ENCODE measurements at regions not wholly inside any gene's neighbourhood (a gene's known extent, or its start where the extent isn't known, plus 50 kb on each side); places are given as distances from the start of the nearest gene placed in this dataset.

DNA sequence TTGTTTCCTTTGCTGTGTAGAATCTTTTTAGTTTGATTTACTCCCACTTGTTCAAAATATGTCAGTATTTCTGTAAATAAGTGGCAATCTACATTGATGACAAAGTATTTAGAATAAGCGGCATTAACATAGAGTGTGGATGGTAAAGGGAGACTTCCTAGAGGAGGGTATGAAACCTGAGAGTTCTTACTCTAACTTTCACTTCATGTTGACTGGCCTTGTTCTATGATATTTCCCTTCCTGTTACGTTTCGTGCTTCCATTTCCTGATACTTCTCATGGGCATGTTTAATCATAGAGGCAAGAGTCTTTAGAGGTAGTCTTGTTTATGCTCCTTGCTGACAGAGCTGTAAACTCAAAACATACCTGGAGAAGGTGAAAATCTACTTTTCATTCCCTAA, 408.9 kb downstream of the GLUD2 start:
- no peak overlapping the region for H3K4me3 Mint-ChIP-seq
- H3K27ac Mint-ChIP-seq: no peak overlapping the region
- H3K27me3 Mint-ChIP-seq (ENCODE audit: low read depth): no peaks in the 10 kb centered on the region
- DNase-seq (ENCODE audit: low spot score in 2 of 2, unreplicated experiment in 2 of 2): no peak
- peaks cover 30% of the 10 kb centered on the region for H3K9me3 Mint-ChIP-seq
- TF ChIP-seq CTCF (IDR thresholded peaks at IDR 0.05; ENCODE audit: unreplicated experiment): no peak
- H3K36me3 Mint-ChIP-seq: no peaks in the 10 kb centered on the region
- no peaks in the 10 kb centered on the region for H3K4me1 Mint-ChIP-seq

DNA sequence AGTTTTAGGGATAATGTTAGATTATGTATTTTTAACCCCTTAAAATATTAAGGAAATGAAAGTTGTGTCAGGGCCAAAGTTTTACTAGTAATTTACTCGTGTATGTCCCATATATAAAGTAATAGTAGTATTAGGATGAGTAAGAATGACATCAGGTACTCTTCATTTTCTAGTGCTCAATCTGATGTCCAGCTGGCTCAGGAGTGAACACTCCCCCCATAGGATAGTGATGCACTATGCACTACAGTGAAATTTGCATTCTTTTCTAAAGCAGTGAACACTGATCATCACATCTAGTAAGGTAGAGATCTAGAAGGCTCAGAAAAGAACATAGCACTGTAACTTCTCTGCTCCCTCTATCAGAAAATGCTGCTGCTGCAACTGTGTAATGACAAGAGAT, 409.7 kb downstream of the GLUD2 start:
- DNase-seq (ENCODE audit: low spot score in 2 of 2, unreplicated experiment in 2 of 2): no peak
- Mint-ChIP-seq H3K27ac (no peak overlapping the region), H3K27me3 (ENCODE audit: low read depth) (no peaks in the 10 kb centered on the region), H3K36me3 (no peaks in the 10 kb centered on the region), H3K9me3 (peaks cover 37% of the 10 kb centered on the region), H3K4me1 (no peaks in the 10 kb centered on the region), H3K4me3 (no peak overlapping the region)
- no peak for TF ChIP-seq CTCF (IDR thresholded peaks at IDR 0.05; ENCODE audit: unreplicated experiment)

DNA sequence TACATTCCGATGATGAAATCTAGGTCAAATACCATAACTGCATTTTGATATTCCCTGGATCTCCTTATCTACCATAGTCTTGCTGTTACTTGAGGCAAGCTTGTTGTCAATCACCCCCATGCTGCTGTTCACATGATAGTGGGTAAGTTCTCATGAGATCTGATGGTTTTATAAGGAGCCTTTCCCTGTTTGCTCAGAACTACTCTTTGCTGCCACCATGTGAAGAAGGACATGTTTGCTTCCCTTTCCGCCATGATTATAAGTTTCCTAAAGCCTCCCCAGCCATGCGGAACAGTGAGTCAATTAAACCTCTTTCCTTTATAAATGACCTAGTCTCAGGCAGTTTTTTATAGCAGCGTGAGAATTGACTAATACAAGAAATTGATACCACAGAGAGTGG, 432.0 kb downstream of the GLUD2 start:
- Mint-ChIP-seq H3K4me1 (no peaks in the 10 kb centered on the region), H3K27ac (no peak overlapping the region), H3K36me3 (peaks cover 5% of the 10 kb centered on the region), H3K27me3 (ENCODE audit: low read depth) (no peaks in the 10 kb centered on the region), H3K4me3 (no peak overlapping the region), H3K9me3 (peaks cover 43% of the 10 kb centered on the region)
- TF ChIP-seq CTCF (IDR thresholded peaks at IDR 0.05; ENCODE audit: unreplicated experiment): no peak
- no peak for DNase-seq (ENCODE audit: low spot score in 2 of 2, unreplicated experiment in 2 of 2)

DNA sequence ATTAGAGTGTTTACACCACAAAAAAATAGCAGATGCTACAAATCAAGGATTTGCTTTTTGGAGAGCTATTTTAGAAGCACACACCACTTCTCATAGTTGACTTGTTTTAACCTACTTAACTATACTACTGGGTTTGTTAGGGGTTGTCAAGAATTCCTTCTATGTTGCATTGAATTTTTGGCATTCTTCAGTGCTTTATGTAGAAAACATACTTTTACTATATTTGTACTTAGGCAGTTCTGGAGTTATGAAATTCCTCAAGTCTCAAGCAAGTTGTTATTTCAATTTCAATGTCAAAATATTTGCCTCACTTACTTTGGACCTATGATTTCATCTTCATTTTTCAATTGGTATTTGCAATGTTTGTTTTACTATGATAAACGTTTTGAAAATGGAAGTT, 449.6 kb downstream of the GLUD2 start:
- no peak overlapping the region for H3K4me3 Mint-ChIP-seq
- H3K27ac Mint-ChIP-seq: no peak overlapping the region
- DNase-seq (ENCODE audit: low spot score in 2 of 2, unreplicated experiment in 2 of 2): no peak
- H3K9me3 Mint-ChIP-seq: peaks cover 23% of the 10 kb centered on the region
- no peaks in the 10 kb centered on the region for H3K36me3 Mint-ChIP-seq
- no peak for TF ChIP-seq CTCF (IDR thresholded peaks at IDR 0.05; ENCODE audit: unreplicated experiment)
- H3K27me3 Mint-ChIP-seq (ENCODE audit: low read depth): no peaks in the 10 kb centered on the region
- H3K4me1 Mint-ChIP-seq: peaks cover 4% of the 10 kb centered on the region

- no peak for TF ChIP-seq CTCF (IDR thresholded peaks at IDR 0.05; ENCODE audit: unreplicated experiment)
- no peaks in the 10 kb centered on the region for H3K4me1 Mint-ChIP-seq
- peaks cover 5% of the 10 kb centered on the region for H3K9me3 Mint-ChIP-seq
- no peaks in the 10 kb centered on the region for H3K27me3 Mint-ChIP-seq (ENCODE audit: low read depth)
- no peak for DNase-seq (ENCODE audit: low spot score in 2 of 2, unreplicated experiment in 2 of 2)
- H3K36me3 Mint-ChIP-seq: no peaks in the 10 kb centered on the region
- no peak overlapping the region for H3K27ac Mint-ChIP-seq
- no peak overlapping the region for H3K4me3 Mint-ChIP-seq
These were observed 456.7 kb downstream of the GLUD2 start for GRCh38 chrX:121504153-121504552.

DNA sequence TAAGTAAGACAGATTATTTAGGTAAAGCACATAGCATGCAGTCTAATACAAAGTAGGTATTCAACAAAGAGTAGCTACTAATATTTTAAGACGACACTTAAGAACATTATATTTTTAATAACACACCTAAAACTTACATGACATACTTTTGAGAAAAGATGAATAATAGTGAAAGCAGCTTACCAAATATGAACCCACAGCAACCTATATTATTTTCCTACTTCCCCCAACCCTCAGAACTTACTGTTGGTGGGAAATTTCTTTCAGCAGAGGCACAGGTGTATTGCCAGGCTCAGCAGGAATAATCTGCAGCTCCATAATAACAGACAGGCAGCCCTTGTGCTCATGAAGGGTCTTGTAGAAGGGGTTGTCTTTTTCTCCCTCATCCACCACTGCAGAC, 498.9 kb downstream of the GLUD2 start:
- Mint-ChIP-seq H3K4me3 (no peak overlapping the region), H3K27ac (no peak overlapping the region), H3K36me3 (no peaks in the 10 kb centered on the region), H3K9me3 (peaks cover 53% of the 10 kb centered on the region), H3K4me1 (no peaks in the 10 kb centered on the region), H3K27me3 (ENCODE audit: low read depth) (no peaks in the 10 kb centered on the region)
- no peak for TF ChIP-seq CTCF (IDR thresholded peaks at IDR 0.05; ENCODE audit: unreplicated experiment)
- no peak for DNase-seq (ENCODE audit: low spot score in 2 of 2, unreplicated experiment in 2 of 2)

Data from mesothelial cell of epicardium (in vitro differentiated cells).